ENCODE measurements at regions not wholly inside any gene's neighbourhood (a gene's known extent, or its start where the extent isn't known, plus 50 kb on each side); places are given as distances from the start of the nearest gene placed in this dataset.

DNA sequence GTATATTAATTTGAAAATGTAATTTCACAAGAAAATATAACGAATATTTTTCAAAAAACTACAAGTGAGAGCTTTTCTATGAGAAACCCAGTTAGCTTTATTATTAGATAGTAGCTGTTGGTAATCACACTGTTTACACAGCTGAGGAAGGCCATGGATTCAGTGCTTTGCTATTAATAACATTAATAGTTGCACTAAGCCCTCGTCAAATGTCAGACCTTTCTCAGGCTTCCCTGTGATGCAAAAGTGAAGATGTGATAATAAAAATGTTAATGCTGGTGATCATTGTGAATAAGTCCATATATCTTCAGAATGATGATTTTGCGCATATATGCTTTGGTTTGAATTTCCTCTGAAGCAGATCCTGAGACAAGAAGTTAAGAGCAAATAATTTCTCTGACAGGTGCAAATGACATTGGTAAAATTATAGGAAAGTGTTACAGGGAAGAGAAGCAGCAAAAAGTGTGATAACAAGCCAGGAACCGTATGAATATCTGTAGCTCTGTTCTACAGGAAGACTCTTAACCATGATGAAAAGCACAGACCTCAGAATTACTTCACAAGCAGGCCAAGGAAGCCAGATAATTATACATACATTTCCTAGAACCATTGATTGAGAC lies 56.5 kb upstream of the CNTN6 start:
- TF ChIP-seq CTCF (IDR thresholded peaks at IDR 0.05) (no peak), POLR2A (IDR thresholded peaks at IDR 0.05) (no peak)
